ENCODE measurements at regions not wholly inside any gene's neighbourhood (a gene's known extent, or its start where the extent isn't known, plus 50 kb on each side); places are given as distances from the start of the nearest gene placed in this dataset.

DNA sequence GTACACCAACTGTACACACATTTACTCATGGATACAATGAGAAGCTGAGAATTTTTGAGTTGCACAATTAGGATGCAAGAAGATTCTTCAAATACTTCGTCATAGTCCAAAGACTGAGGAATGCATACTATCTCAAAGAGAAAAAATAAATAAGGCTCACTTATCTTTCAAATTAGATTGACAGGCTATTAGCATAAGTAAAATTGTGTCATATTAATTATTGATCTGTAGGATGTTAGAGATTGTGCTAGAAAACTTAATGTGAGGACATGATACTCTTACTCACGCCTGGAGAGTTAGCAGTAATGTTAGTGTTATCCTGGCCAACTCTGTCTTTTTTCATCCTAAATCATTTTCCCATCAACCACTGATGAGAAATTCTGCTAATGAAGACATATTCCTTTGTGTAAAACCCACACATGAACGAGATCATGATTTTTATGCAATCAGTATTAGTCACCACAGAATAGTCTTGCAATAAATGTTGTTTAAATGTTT is 659.0 kb downstream of the LTN1 start:
- Histone ChIP-seq H3K27ac (no peak overlapping the region), H3K9me3 (peaks cover 0 to 7% (median 3%) of the 10 kb centered on the region in 4 donors), H3K27me3 (no peaks in the 10 kb centered on the region), H3K4me3 (no peak overlapping the region), H3K4me1 (peaks cover 0 to 21% (median 7%) of the 10 kb centered on the region in 4 donors), H3K36me3 (no peaks in the 10 kb centered on the region)
- no peak for DNase-seq
- intact Hi-C loops (cut with DNase I; ENCODE audit: low total_unique reads) = no loop called here
- WGBS, 5 donors = 66 to 83% (median 73%) methylated on average over 3 of the region's 3 CpGs
- peak in 1 of 3 donors; percentile 8 for TF ChIP-seq POLR2AphosphoS5 (IDR thresholded peaks at IDR 0.05)
- TF ChIP-seq EP300 (IDR thresholded peaks at IDR 0.05) = no peak

DNA sequence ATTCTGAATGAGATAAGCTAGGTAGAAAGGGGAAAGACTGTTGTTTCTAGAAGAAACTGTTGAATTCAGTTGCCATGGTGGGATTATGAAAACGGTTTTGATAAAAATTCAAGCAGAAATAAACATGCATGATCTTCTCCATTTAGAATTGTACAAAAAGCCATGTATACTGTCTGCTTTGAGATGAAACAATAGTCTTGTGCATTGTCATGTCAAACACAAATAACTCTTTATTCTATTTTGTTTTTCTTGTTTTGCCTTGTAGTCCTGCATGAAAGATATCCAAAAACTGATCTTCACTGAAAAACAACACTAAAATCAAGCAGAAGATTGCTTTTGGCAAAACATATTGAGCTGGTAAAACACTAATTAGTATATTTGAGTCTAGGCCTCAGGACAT is 659.9 kb downstream of the LTN1 start:
- intact Hi-C loops (cut with DNase I; ENCODE audit: low total_unique reads) = no loop called here
- Histone ChIP-seq H3K4me1 (peaks cover 0 to 15% (median 7%) of the 10 kb centered on the region in 4 donors), H3K4me3 (no peak overlapping the region), H3K9me3 (peaks cover 0 to 8% (median 4%) of the 10 kb centered on the region in 4 donors), H3K27me3 (no peaks in the 10 kb centered on the region), H3K36me3 (no peaks in the 10 kb centered on the region), H3K27ac (no peak overlapping the region)
- no peak for DNase-seq
- WGBS, 5 donors = 41 to 48% (median 46%) methylated on average over 1 of the region's 1 CpG
- no peak for TF ChIP-seq EP300 (IDR thresholded peaks at IDR 0.05)
- TF ChIP-seq, protein P1, sequence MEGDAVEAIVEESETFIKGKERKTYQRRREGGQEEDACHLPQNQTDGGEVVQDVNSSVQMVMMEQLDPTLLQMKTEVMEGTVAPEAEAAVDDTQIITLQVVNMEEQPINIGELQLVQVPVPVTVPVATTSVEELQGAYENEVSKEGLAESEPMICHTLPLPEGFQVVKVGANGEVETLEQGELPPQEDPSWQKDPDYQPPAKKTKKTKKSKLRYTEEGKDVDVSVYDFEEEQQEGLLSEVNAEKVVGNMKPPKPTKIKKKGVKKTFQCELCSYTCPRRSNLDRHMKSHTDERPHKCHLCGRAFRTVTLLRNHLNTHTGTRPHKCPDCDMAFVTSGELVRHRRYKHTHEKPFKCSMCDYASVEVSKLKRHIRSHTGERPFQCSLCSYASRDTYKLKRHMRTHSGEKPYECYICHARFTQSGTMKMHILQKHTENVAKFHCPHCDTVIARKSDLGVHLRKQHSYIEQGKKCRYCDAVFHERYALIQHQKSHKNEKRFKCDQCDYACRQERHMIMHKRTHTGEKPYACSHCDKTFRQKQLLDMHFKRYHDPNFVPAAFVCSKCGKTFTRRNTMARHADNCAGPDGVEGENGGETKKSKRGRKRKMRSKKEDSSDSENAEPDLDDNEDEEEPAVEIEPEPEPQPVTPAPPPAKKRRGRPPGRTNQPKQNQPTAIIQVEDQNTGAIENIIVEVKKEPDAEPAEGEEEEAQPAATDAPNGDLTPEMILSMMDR (IDR thresholded peaks at IDR 0.05) = no peak
- no peak for TF ChIP-seq POLR2AphosphoS5 (IDR thresholded peaks at IDR 0.05)
- TF ChIP-seq POLR2A (IDR thresholded peaks at IDR 0.05) = no peak

DNA sequence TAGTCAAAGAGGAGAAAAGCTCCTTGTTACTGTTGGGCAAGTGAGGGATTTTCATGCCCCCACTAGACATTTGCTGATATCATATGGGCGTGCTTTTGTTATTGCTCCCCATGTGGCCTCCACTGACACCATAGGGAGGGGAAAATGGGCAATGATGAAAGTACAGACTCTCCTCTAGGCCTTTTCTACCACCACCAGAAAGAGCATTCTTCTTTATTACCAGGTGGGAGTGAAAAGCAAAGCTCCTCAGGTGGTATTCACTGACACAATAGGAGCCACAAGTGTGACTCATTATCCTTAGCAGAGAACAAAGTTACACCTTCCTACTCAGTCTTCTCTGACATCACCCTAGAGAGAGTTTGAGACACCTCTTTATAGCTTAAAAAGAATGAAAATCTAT is 667.1 kb downstream of the LTN1 start:
- Histone ChIP-seq H3K36me3 (no peaks in the 10 kb centered on the region), H3K9me3 (peaks cover 0 to 11% (median 4%) of the 10 kb centered on the region in 4 donors), H3K27me3 (no peaks in the 10 kb centered on the region), H3K27ac (no peak overlapping the region), H3K4me1 (no peaks in the 10 kb centered on the region), H3K4me3 (no peak overlapping the region)
- TF ChIP-seq, protein P1 (IDR thresholded peaks at IDR 0.05) = no peak
- no peak for TF ChIP-seq EP300 (IDR thresholded peaks at IDR 0.05)
- TF ChIP-seq POLR2A (IDR thresholded peaks at IDR 0.05) = no peak
- no peak for TF ChIP-seq POLR2AphosphoS5 (IDR thresholded peaks at IDR 0.05)
- 91 to 100% (median 93%) methylated on average over 1 of the region's 1 CpG for WGBS, 5 donors
- DNase-seq = no peak
- intact Hi-C loops (cut with DNase I; ENCODE audit: low total_unique reads) = no loop called here

DNA sequence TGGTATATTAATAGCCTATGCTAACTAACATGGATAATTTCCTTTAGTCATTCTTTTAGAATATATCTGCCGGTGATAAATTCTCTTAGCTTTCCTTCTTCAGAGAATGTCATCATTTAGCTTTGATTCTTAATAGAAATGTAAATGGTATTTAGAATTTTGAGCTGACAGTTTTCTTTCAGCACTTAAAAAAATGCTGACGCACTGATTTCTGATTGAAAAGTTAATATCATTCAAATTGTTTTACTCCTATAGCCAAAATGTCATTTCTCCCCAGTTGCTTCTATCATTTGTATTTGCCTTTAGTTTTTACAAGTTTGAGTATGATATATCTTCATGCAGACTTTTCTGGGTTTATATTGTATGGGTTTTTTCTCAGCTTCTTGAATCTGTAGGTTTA is 668.0 kb downstream of the LTN1 start:
- Histone ChIP-seq H3K27ac (no peak overlapping the region), H3K36me3 (no peaks in the 10 kb centered on the region), H3K27me3 (no peaks in the 10 kb centered on the region), H3K4me3 (no peak overlapping the region), H3K4me1 (no peaks in the 10 kb centered on the region), H3K9me3 (peaks cover 0 to 11% (median 4%) of the 10 kb centered on the region in 4 donors)
- no peak for DNase-seq
- whole genome bisulfite sequencing, 5 donors = 91 to 99% (median 97%) methylated on average over 2 of the region's 2 CpGs
- TF ChIP-seq POLR2AphosphoS5 (IDR thresholded peaks at IDR 0.05) (no peak), EP300 (IDR thresholded peaks at IDR 0.05) (no peak), POLR2A (IDR thresholded peaks at IDR 0.05) (no peak)
- TF ChIP-seq, protein P1 (IDR thresholded peaks at IDR 0.05) = no peak
- intact Hi-C loops (cut with DNase I; ENCODE audit: low total_unique reads) = no loop called here

DNA sequence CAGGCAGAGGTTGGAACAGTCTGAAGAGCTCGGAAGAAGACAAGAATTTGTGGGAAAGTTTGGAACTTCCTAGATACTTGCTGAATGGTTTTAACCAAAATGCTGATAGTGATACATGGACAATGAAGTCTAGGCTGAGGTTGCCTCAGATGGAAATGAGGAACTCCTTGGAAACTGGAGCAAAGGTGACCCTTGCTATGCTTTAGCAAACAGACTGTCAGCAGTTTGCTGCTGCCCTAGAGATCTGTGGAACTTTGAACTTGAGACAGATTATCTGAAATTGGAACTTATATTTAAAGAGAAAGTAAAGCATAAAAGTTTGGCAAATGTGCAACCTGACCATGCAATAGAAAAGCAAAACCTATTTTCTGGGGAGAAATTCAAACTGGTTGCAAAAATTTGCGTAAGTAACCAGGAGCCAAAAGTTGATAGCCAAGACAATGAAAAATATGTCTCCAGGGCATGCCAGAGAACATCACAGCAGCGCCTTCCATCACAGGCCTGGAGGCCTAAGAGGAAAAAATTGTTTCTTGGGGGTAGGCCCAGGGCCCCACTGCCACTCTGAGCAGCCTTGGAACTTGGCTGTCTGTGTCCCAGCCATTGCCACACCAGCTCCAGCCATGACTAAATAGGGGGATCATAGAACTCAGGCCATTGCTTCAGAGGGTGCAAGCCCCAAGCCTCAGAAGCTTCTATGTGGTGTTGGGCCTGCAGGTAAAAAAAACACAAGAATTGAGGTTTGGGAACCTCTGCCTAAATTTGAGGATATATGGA is 675.3 kb downstream of the LTN1 start:
- no peak overlapping the region for H3K27ac ChIP-seq
- H3K4me3 ChIP-seq = no peak overlapping the region
- peak in 1 of 2 donors; percentile 46 for DNase-seq
- H3K4me1 ChIP-seq = peaks cover 0 to 12% (median 8%) of the 10 kb centered on the region in 4 donors
- H3K27me3 ChIP-seq = no peaks in the 10 kb centered on the region
- TF ChIP-seq POLR2AphosphoS5 (IDR thresholded peaks at IDR 0.05) (no peak), EP300 (IDR thresholded peaks at IDR 0.05) (no peak), POLR2A (IDR thresholded peaks at IDR 0.05) (no peak)
- TF ChIP-seq, protein P1 (IDR thresholded peaks at IDR 0.05) = no peak
- no peaks in the 10 kb centered on the region for H3K36me3 ChIP-seq
- intact Hi-C loops (cut with DNase I; ENCODE audit: low total_unique reads) = no loop called here
- peaks cover 0 to 11% (median 3%) of the 10 kb centered on the region in 4 donors for H3K9me3 ChIP-seq
- 76 to 89% (median 76%) methylated on average over 3 of the region's 3 CpGs for WGBS, 5 donors
